MCF 10A (cell line): ENCODE measurements at regions not wholly inside any gene's neighbourhood (a gene's known extent, or its start where the extent isn't known, plus 50 kb on each side); places are given as distances from the start of the nearest gene placed in this dataset.

ENCODE experiments used
- BruUV-seq: library from RNA; stranded (reverse); fragments of 400-500 nt; replicated peaks from 2 replicates; lab custom pipeline; 2021; lab: Mats Ljungman, UMichigan
- CTCF ChIA-PET: fragments of 300-600 bp; sonication (Branson Sonifier 250); formaldehyde crosslinking; extraction: SDS; loops from one replicate; lab custom pipeline; 2021; ENCODE audit warnings: antibody characterized with exemption, inconsistent platforms; lab: Yijun Ruan, JAX
- POLR2A ChIA-PET: fragments of 300-600, 350-650 bp; sonication (Branson Sonifier 250); formaldehyde crosslinking; extraction: SDS; loops from one replicate; lab custom pipeline; 2020; ENCODE audit warnings: antibody characterized with exemption, inconsistent platforms; lab: Yijun Ruan, JAX
- DNase-seq: peaks from one replicate; pipeline ENCODE4 v3.0.0-alpha.2; 2018; ENCODE audit not compliant: unreplicated experiment
- H3K27ac Mint-ChIP-seq: one replicate; pipeline ENCODE4 v1.8.0; 2022; ENCODE audit warnings: mild to moderate bottlenecking, low read depth, mixed read lengths; ENCODE audit not compliant: unreplicated experiment
- H3K27me3 Mint-ChIP-seq: one replicate; pipeline ENCODE4 v1.8.0; 2022; ENCODE audit warnings: mixed read lengths; ENCODE audit not compliant: insufficient read depth, unreplicated experiment
- H3K36me3 Mint-ChIP-seq: one replicate; pipeline ENCODE4 v1.8.0; 2022; ENCODE audit warnings: mild to moderate bottlenecking, moderate library complexity, mixed read lengths; ENCODE audit not compliant: insufficient read depth, unreplicated experiment
- H3K4me1 Mint-ChIP-seq: one replicate; pipeline ENCODE4 v1.8.0; 2022; ENCODE audit warnings: mixed read lengths; ENCODE audit not compliant: insufficient read depth, unreplicated experiment
- H3K4me3 Mint-ChIP-seq: one replicate; pipeline ENCODE4 v1.8.0; 2022; ENCODE audit warnings: mild to moderate bottlenecking, moderate library complexity, mixed read lengths; ENCODE audit not compliant: unreplicated experiment
- H3K9me3 Mint-ChIP-seq: one replicate; pipeline ENCODE4 v1.8.0; 2022; ENCODE audit warnings: mixed read lengths; ENCODE audit not compliant: unreplicated experiment
- intact Hi-C: fragments of 100-400 bp; cut with micrococcal nuclease; formaldehyde crosslinking; loops from 2 replicates; pipeline ENCODE4 v1.14.1; 2022
- TF ChIP-seq, protein P1 (sequence below): fragments of 200-600 bp; IDR thresholded peaks from one replicate; pipeline ENCODE4 v1.8.0; 2022; ENCODE audit warnings: antibody characterized with exemption, mild to moderate bottlenecking; ENCODE audit not compliant: unreplicated experiment

DNA sequence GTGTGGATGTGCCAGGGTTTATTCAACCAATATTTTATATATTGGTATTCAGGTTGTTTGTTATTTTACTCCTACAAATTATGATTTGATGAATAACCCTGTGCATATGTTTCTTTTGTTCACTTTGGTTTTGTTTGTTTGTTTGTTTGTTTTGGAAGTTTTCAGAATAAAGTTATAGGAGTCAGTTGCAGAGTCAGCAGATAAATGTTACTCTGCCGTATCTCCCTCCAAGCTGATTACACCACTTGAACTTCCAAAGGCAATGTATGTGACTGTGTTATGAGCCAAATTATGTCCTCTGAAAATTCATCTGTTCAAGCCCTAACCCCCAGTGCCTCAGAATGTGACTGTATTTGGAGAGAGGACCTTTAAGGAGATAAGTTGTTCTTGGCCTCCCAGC is 497.5 kb downstream of the TNS1 start:
- TF ChIP-seq, protein P1, sequence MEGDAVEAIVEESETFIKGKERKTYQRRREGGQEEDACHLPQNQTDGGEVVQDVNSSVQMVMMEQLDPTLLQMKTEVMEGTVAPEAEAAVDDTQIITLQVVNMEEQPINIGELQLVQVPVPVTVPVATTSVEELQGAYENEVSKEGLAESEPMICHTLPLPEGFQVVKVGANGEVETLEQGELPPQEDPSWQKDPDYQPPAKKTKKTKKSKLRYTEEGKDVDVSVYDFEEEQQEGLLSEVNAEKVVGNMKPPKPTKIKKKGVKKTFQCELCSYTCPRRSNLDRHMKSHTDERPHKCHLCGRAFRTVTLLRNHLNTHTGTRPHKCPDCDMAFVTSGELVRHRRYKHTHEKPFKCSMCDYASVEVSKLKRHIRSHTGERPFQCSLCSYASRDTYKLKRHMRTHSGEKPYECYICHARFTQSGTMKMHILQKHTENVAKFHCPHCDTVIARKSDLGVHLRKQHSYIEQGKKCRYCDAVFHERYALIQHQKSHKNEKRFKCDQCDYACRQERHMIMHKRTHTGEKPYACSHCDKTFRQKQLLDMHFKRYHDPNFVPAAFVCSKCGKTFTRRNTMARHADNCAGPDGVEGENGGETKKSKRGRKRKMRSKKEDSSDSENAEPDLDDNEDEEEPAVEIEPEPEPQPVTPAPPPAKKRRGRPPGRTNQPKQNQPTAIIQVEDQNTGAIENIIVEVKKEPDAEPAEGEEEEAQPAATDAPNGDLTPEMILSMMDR = no peak
- intact Hi-C loops = no loop called here
- H3K27me3 Mint-ChIP-seq = peaks cover 32% of the 10 kb centered on the region
- no TSS peak for BruUV-seq
- ChIA-PET POLR2A (no interaction called here), CTCF (interaction anchor here (0.6 to 1.2 kb wide), 2 partner anchors 363 to 807 kb away, joined by 3 to 5 read pairs; no protein-coding TSS in a partner anchor)
- no peaks in the 10 kb centered on the region for H3K9me3 Mint-ChIP-seq
- H3K4me1 Mint-ChIP-seq = no peaks in the 10 kb centered on the region
- no peak for DNase-seq
- H3K4me3 Mint-ChIP-seq = no peak overlapping the region
- no peaks in the 10 kb centered on the region for H3K36me3 Mint-ChIP-seq
- H3K27ac Mint-ChIP-seq = no peak overlapping the region

GRCh38 chr2:217501887-217502286 is 500.9 kb downstream of the TNS1 start:
- H3K4me1 Mint-ChIP-seq = no peaks in the 10 kb centered on the region
- POLR2A ChIA-PET = interaction anchor here (0.6 kb wide), 1 partner anchor 355 kb away, joined by 3 read pairs; no protein-coding TSS in a partner anchor
- DNase-seq = no peak

DNA sequence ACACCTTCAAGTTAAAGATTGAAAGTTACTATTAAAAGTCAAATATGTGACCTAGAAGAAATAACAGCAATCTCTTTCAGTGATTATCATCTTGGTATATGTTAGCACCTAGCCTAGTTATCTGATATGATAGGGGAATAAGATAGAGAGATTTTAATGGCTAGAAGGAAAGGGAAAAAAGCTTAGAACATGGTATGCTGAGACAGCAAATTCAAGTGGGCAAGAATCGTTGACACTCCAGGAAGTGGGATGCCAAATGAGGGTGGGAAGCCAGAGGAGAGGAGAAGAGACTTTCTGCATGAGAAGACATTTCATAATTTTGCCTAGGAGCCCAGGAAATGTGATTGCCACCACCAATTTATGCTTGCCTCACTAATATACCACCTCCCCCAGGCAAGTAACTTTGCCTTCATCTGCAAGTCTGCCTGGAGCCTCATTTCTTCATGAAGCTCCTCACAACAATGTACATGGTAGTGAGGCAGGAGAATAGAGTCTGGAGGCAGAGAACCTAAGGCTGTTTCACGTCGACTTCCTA is 504.9 kb downstream of the TNS1 start:
- POLR2A ChIA-PET = no interaction called here
- BruUV-seq = no TSS peak
- no peak overlapping the region for H3K4me3 Mint-ChIP-seq
- H3K4me1 Mint-ChIP-seq = no peaks in the 10 kb centered on the region
- H3K9me3 Mint-ChIP-seq = no peaks in the 10 kb centered on the region
- intact Hi-C loops = no loop called here
- CTCF ChIA-PET = interaction anchor here (0.6 to 0.7 kb wide), 2 partner anchors 12 to 356 kb away, joined by 3 to 5 read pairs; no protein-coding TSS in a partner anchor
- no peak overlapping the region for H3K27ac Mint-ChIP-seq
- H3K36me3 Mint-ChIP-seq = no peaks in the 10 kb centered on the region
- peaks cover 25% of the 10 kb centered on the region for H3K27me3 Mint-ChIP-seq
- TF ChIP-seq, protein P1 = no peak
- no peak for DNase-seq

More at GRCh38 chr2:217501887-217502286, 500.9 kb downstream of the TNS1 start:
- Mint-ChIP-seq H3K4me3 (no peak overlapping the region), H3K27ac (no peak overlapping the region), H3K36me3 (no peaks in the 10 kb centered on the region), H3K9me3 (no peaks in the 10 kb centered on the region), H3K27me3 (peaks cover 32% of the 10 kb centered on the region)
- no TSS peak for BruUV-seq
- CTCF ChIA-PET = no interaction called here
- TF ChIP-seq, protein P1 = no peak
- intact Hi-C loops = no loop called here

DNA sequence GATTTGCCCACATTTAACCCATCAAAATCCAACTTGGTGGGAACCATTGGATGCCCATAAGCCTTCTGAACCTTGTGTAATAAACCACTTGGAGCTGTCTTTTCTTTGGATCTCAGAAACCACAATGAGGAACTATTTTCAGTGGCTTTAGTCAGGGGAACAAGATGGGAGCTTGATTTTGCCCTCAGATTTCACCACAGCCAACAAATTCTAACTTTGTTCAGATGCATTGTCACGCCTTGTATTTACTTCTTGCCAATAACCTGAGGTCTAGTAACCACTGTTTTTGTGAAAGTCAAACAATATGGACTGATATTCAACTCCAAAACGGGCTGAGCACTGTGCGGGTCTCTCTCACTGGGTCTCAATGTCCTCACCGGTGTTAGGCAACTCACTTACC is 508.2 kb downstream of the TNS1 start:
- no peaks in the 10 kb centered on the region for H3K9me3 Mint-ChIP-seq
- intact Hi-C loops = no loop called here
- CTCF ChIA-PET = no interaction called here

More for the DNA sequence above, 508.2 kb downstream of the TNS1 start:
- TF ChIP-seq, protein P1 = no peak
- Mint-ChIP-seq H3K36me3 (no peaks in the 10 kb centered on the region), H3K4me1 (no peaks in the 10 kb centered on the region), H3K27me3 (peaks cover 11% of the 10 kb centered on the region), H3K27ac (no peak overlapping the region), H3K4me3 (no peak overlapping the region)
- no peak for DNase-seq
- no TSS peak for BruUV-seq
- POLR2A ChIA-PET = no interaction called here
